ENCODE measurements at regions not wholly inside any gene's neighbourhood (a gene's known extent, or its start where the extent isn't known, plus 50 kb on each side); places are given as distances from the start of the nearest gene placed in this dataset.
"Not testable (repeated sequence)": the region's sequence is repeated elsewhere in the genome, so short reads cannot be mapped to it uniquely, and the experiment has no call there.

DNA sequence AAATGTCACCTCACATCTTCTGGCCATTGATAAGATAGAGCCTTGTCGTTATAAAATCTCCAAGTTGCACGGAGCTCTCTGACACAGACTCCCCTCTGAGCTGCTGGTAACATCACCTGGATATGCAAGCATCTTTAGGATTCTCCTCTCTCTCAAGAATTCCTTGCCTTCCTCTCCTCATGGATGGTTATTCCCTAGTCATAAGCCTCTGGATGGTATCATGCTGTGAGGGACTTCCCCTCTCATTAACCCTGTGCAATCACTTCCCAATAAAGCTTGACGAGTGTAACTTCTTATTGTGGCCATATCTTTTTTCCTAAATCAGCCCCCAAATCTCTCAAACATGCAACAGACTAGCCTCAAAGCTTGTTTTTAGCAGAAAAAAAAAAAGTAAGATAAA is 1057.0 kb upstream of the SLIT2 start:
- no peak for TF ChIP-seq CTCF (IDR thresholded peaks at IDR 0.05; ENCODE audit: unreplicated experiment in 3 of 3)
- Mint-ChIP-seq H3K9me3 (no peaks in the 10 kb centered on the region), H3K27me3 (ENCODE audit: low read depth) (no peaks in the 10 kb centered on the region), H3K36me3 (ENCODE audit: low read depth) (no peaks in the 10 kb centered on the region), H3K4me3 (no peak overlapping the region), H3K27ac (peak overlapping the region in 2 of 3 experiments; percentile 1 to 86), H3K4me1 (peaks cover 6% of the 10 kb centered on the region)

GRCh38 chr4:19193274-19193981 is 1058.3 kb upstream of the SLIT2 start:
- Mint-ChIP-seq H3K27ac (peak overlapping the region in 2 of 3 experiments; percentile 11 to 73), H3K4me1 (peaks cover 6% of the 10 kb centered on the region), H3K36me3 (ENCODE audit: low read depth) (no peaks in the 10 kb centered on the region), H3K27me3 (ENCODE audit: low read depth) (no peaks in the 10 kb centered on the region), H3K9me3 (no peaks in the 10 kb centered on the region), H3K4me3 (peak overlapping the region in 1 of 3 experiments; percentile 42)
- TF ChIP-seq CTCF (IDR thresholded peaks at IDR 0.05; ENCODE audit: unreplicated experiment in 3 of 3) = no peak

GRCh38 chr4:19191979-19192650 is 1059.6 kb upstream of the SLIT2 start:
- no peaks in the 10 kb centered on the region for H3K27me3 Mint-ChIP-seq (ENCODE audit: low read depth)
- H3K4me1 Mint-ChIP-seq = peaks cover 11% of the 10 kb centered on the region
- no peaks in the 10 kb centered on the region for H3K9me3 Mint-ChIP-seq

DNA sequence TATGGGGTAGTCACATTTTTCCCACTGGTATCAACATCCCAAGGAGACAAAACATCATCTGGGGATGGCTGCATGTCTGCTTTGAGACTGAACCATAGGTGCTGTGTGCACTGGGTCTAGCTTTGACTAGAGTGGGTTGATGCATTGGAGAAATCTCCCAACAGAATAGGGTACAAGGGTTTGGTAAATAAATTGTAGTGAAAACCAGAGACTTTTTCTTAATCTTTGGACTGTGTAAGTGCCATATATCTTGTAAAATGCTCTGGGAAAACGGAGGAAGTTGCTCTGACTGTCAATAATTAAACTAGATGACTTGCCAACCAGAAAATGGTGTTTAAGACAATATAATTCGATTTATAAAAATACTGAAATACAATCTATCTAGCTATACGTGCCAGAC is 1064.0 kb upstream of the SLIT2 start:
- no peaks in the 10 kb centered on the region for H3K36me3 Mint-ChIP-seq (ENCODE audit: low read depth)
- no peak overlapping the region for H3K4me3 Mint-ChIP-seq
- no peaks in the 10 kb centered on the region for H3K9me3 Mint-ChIP-seq
- H3K27ac Mint-ChIP-seq = peak overlapping the region; percentile 44 to 92 (median 57)
- no peak for TF ChIP-seq CTCF (IDR thresholded peaks at IDR 0.05; ENCODE audit: unreplicated experiment in 3 of 3)
- H3K4me1 Mint-ChIP-seq = peaks cover 12% of the 10 kb centered on the region
- no peaks in the 10 kb centered on the region for H3K27me3 Mint-ChIP-seq (ENCODE audit: low read depth)

More at GRCh38 chr4:19191979-19192650, 1059.6 kb upstream of the SLIT2 start:
- Mint-ChIP-seq H3K36me3 (ENCODE audit: low read depth) (no peaks in the 10 kb centered on the region), H3K4me3 (no peak overlapping the region), H3K27ac (peak overlapping the region in 1 of 3 experiments; percentile 47)
- no peak for TF ChIP-seq CTCF (IDR thresholded peaks at IDR 0.05; ENCODE audit: unreplicated experiment in 3 of 3)

DNA sequence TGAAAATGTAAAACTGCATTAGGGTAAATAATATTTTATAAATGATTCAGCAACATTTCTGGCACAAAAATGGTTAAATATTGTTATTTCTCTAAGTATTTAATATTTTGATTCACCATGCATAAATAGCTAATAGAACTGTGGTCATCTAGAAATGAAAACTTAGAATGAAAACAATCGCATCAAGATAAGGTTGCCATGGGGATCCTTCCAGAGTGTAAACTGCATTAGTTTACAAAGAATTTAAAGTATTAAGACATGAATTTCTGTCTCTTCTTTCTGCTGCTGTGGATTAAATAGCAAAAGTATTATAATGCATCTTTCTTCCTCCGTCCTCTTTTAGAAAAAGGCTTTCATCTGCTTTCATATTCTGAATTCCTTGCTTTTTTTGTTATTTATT is 1064.6 kb upstream of the SLIT2 start:
- Mint-ChIP-seq H3K4me3 (no peak overlapping the region), H3K4me1 (peaks cover 12% of the 10 kb centered on the region), H3K27ac (peak overlapping the region; percentile 44 to 92 (median 57)), H3K9me3 (no peaks in the 10 kb centered on the region), H3K36me3 (ENCODE audit: low read depth) (no peaks in the 10 kb centered on the region), H3K27me3 (ENCODE audit: low read depth) (no peaks in the 10 kb centered on the region)
- no peak for TF ChIP-seq CTCF (IDR thresholded peaks at IDR 0.05; ENCODE audit: unreplicated experiment in 3 of 3)

DNA sequence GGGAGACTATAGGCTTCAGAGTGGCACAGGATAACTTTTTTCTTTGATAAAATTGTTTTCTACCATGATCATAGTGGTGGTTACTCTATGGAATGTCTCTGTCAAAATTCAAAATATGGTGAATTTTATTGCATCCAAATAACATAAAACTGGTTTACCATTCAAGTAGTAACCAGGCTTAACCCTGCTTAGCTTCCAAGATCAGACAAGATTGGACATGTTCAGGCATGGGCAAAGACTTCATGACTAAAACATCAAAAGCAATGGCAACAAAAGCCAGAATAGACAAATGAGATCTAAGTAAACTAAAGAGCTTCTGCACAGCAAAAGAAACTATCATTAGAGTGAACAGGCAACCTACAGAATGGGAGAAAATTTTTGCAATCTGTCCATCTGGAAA is 1070.1 kb upstream of the SLIT2 start:
- H3K27ac Mint-ChIP-seq; H3K36me3 Mint-ChIP-seq (ENCODE audit: low read depth); H3K9me3 Mint-ChIP-seq; H3K27me3 Mint-ChIP-seq (ENCODE audit: low read depth); H3K4me1 Mint-ChIP-seq; H3K4me3 Mint-ChIP-seq: not testable (repeated sequence)
